GM12875 (cell line): ENCODE measurements at regions not wholly inside any gene's neighbourhood (a gene's known extent, or its start where the extent isn't known, plus 50 kb on each side); places are given as distances from the start of the nearest gene placed in this dataset.
"Not testable (repeated sequence)": the region's sequence is repeated elsewhere in the genome, so short reads cannot be mapped to it uniquely, and the experiment has no call there.

Experiments used
- H3K4me3 ChIP-seq: one replicate; pipeline ENCODE4 v1.5.1; 2011; ENCODE audit warnings: low read depth, low read length, control low read depth
- CTCF ChIP-seq: IDR thresholded peaks from 2 replicates; pipeline ENCODE4 v1.5.1; 2011; ENCODE audit warnings: low read depth, mild to moderate bottlenecking, control low read depth, inconsistent platforms, low read length, moderate library complexity, borderline replicate concordance; ENCODE audit not compliant: insufficient read depth

DNA sequence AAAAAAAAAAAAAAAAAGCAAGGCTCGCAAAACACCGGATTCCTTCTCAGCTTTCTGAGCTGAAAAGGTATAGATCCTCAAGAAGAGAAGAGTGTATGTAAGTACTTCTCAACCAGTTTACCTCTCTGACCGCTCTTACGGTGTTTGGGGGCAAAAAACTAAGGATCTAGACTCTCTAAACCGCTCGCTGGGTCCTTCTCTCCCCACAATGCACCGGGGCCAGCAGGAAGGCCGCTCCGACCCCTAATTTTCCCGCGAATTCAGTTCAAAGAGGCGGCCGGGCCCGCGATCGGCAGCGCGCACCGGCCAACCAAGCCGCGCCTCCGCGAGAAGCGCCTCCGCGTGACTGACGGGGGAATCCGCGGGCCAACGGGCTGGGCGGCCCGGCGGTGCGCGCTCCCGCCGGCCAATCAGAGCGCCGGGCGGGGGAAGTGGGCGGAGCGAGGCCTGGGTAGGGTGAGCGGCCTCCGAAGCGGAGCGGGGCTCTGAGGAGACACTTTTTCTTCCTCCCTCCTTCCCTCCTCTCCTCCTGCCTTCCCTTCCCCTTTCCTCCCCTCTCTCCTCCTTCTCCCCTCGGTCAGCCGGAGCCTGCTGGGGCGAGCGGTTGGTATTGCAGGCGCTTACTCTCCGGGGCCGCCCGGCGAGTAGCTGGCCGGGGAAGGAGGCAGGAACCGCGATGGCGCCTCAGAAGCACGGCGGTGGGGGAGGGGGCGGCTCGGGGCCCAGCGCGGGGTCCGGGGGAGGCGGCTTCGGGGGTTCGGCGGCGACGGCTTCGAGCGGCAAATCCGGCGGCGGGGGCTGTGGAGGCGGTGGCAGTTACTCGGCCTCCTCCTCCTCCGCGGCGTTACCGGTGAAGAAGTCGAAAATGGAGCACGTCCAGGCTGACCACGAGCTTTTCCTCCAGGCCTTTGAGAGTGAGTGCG is 93.0 kb downstream of the CRLF3 start:
- H3K4me3 ChIP-seq: peak overlapping the region; percentile 52

GRCh38 chr17:30730837-30731209 is 93.7 kb downstream of the CRLF3 start:
- H3K4me3 ChIP-seq: not testable (repeated sequence)

DNA sequence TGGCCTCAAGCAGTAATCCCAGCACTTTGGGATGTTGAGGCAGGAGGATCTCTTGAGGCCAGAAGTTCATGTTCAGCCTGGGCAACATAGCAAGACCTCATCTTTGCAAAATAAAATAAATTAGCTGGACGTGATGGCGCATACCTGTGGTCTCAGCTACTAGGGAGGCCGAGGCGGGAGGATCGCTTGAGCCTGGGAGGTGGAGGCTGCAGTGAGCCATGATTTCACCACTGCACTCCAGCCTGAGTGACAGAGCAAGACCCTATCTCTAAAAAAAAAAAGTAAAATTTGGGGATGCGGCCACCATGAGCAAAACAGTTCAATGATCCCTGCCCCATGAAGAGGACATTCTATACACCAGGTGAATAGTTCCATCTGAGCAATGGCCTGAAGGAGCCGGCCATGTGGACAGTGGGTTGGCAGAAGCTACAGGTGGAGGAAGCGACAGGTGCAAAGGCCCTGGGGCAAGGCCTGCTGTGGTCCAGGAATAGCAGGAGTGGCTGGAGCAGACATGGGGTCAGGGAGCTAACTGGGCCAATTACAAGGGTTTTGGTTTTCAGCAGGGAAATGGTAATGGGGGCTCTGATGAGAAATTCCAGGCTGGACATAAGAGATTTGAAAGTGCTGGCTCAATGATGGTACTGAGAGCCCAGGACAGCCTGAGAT is 94.2 kb downstream of the CRLF3 start:
- H3K4me3 ChIP-seq: not testable (repeated sequence)

GRCh38 chr17:30729471-30730170 is 94.9 kb downstream of the CRLF3 start:
- not testable (repeated sequence) for H3K4me3 ChIP-seq

DNA sequence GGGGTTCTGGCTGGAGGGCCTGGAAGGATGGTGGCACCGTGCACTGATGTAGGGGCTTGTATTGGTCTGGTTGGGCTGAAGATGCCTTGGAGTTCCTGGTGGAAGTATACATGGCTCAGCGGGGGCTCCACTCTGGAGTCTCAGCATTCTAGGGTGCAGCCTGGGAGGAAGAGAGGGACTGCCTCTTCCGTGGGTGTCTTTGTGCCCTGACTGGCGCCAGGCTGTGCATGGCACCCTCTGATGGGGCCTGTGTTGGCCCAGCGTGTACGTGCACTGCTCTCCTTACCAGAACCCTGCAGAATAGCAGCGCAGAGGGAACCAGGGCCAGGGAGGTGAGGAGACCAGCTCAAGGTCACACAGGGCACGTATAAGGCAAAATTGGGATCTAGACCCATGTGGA is 97.0 kb downstream of the CRLF3 start:
- H3K4me3 ChIP-seq: not testable (repeated sequence)

- not testable (repeated sequence) for H3K4me3 ChIP-seq
Measured at GRCh38 chr17:30726734-30727133, 97.8 kb downstream of the CRLF3 start.

GRCh38 chr17:30726310-30726709 is 98.2 kb downstream of the CRLF3 start:
- H3K4me3 ChIP-seq: not testable (repeated sequence)

- not testable (repeated sequence) for H3K4me3 ChIP-seq
Measured at GRCh38 chr17:30724034-30724650, 100.3 kb downstream of the CRLF3 start.

DNA sequence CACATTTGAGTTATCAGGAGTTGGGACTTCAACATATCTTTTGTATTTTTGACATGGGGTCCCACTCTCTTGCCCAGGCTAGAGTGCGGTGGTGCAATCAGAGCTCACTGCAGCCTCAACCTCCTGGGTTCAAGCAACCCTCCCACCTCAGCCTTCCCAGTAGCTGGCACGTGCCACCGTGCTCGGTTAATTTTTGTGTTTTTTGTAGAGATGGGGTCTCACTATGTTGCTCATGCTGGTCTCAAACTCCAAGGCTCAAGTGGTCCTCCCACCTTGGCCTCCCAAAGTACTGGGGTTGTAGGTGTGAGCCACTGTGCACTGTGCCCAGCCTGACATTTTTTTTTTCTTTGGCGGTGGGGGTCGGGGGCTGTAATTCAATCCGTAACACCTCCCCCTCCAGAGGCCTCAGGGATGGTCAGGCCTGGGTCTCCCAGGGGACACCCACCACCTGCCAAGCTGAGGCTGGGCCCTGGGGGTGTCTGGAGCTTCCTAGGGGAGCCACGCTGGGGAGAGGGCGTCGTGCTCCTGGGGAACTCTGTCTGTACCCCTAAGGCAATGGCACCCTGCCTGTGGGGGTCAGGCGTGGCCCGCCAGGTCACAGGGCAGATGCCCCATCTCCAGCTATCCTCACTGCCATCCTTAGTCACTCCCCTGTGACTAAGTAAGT is 102.2 kb downstream of the CRLF3 start:
- not testable (repeated sequence) for H3K4me3 ChIP-seq

GRCh38 chr17:30720971-30721370 is 103.5 kb downstream of the CRLF3 start:
- H3K4me3 ChIP-seq: not testable (repeated sequence)

GRCh38 chr17:30720013-30720471 is 104.5 kb downstream of the CRLF3 start:
- H3K4me3 ChIP-seq: no peak overlapping the region
- no peak for TF ChIP-seq CTCF

DNA sequence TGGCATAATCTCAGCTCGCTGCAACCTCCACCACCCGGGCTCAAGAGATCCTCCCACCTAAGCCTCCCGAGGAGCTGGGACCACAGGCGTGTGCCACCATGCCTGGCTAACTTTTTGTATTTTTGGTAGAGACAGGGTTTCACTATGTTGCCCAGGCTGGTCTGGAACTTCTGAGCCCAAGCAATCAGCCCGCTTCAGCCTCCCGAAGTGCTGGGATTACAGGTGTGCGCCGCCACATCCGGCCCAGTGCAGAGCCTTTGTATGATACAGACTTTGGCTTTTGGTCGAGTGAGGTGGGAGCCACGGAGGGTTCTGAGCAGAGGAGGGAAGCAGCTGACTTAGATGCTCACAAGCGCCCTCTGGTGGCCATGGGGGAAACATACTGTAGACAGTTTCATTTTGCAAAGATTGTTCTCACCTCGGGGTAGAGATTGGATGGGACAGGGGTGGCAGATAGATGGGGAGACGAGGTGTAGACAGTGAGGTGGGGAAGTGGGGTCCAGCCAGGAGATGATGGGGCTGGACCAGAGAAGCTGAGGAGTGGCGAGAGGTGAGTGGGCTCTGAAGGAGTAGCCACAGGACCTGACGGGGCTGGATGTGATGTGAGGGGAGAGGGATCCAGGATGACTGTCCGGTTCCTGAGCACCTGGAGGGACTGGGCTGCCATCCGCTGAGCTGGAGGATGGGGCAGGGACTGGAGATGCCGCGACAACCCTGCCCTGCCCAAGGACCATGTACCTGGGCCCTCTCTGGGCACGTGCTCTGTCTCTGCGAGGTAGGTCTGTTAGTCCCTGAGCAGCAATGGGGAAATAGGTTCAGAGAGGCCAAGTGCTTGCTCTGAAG is 105.1 kb downstream of the CRLF3 start:
- peak; percentile 55; the same call in 1 of the 2 replicates for TF ChIP-seq CTCF
- H3K4me3 ChIP-seq: not testable (repeated sequence)

DNA sequence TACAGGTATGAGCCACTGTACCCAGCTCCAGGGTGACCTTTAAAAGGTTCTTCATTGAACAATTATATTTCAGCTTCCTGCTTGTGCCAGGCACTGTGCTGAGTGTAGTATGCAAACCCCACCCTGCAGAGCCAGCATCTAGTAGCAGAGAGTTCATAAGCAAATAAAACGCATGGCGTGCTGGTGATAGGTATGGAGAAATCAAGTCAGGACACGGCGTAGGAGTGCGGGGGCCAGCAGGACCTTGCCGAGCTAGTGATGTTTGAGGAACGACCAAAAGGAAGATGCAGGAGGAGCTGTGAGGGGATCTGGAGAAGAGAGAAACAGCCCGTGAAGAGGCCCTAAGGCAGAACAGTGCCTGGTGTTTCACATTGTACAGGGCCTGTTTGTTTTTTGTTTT is 105.8 kb downstream of the CRLF3 start:
- not testable (repeated sequence) for H3K4me3 ChIP-seq

GRCh38 chr17:30718099-30718447 is 106.4 kb downstream of the CRLF3 start:
- not testable (repeated sequence) for H3K4me3 ChIP-seq
